Large intestine (tissue), 3 donors: ENCODE measurements at regions not wholly inside any gene's neighbourhood (a gene's known extent, or its start where the extent isn't known, plus 50 kb on each side); places are given as distances from the start of the nearest gene placed in this dataset.
"Not testable (repeated sequence)": the region's sequence is repeated elsewhere in the genome, so short reads cannot be mapped to it uniquely, and the experiment has no call there.

Experiments
- DNase-seq, 2 donors: peaks; one replicate each; pipeline versions ENCODE4 v3.0.0 to v3.0.0-alpha.2; 2013
- H3K27ac ChIP-seq: one replicate; pipeline ENCODE4 v1.5.1; 2013; ENCODE audit warnings: low read length
- H3K27me3 ChIP-seq: 2 replicates; pipeline ENCODE4 v1.6.1; 2013; ENCODE audit warnings: low read length; ENCODE audit not compliant: control insufficient read depth, insufficient read depth
- H3K36me3 ChIP-seq: 2 replicates; pipeline ENCODE4 v1.6.1; 2013; ENCODE audit warnings: low read length; ENCODE audit not compliant: control insufficient read depth, insufficient read depth
- H3K4me1 ChIP-seq: one replicate; pipeline ENCODE4 v1.6.1; 2013; ENCODE audit warnings: low read length; ENCODE audit not compliant: control insufficient read depth, insufficient read depth
- H3K4me3 ChIP-seq: one replicate; pipeline ENCODE4 v1.5.1; 2013; ENCODE audit warnings: low read length
- H3K9me3 ChIP-seq: one replicate; pipeline ENCODE4 v1.6.1; 2013; ENCODE audit warnings: mild to moderate bottlenecking, low read depth, low read length, moderate library complexity; ENCODE audit not compliant: control insufficient read depth
- WGBS: methylation state at CpG from one replicate; pipeline ENCODE4 v1.1.5; 2013; ENCODE audit warnings: low lambda C conversion rate; ENCODE audit not compliant: insufficient coverage; 5-methylcytosine and 5-hydroxymethylcytosine counted together

DNA sequence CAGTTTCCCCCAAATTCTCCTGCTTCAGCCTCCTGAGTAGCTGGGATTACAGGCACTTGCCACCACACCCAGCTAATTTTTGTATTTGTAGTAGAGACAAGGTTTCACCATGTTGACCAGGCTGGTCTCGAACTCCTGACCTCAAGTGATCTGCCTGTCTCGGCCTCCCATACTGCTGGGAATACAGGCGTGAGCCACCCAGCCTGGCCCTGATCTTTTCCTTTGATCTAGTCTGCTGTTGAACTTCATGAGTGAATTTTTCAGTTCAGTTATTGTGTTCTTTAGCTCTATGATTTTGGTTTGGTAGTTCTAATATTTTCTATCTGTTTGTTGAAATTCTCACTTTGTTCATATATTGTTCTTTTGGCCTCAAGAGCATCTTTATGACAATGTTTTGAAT is 83.4 kb upstream of the RAP2C start:
- H3K4me3 ChIP-seq, H3K27ac ChIP-seq, H3K27me3 ChIP-seq, DNase-seq, H3K4me1 ChIP-seq, H3K36me3 ChIP-seq, H3K9me3 ChIP-seq: not testable (repeated sequence)
- WGBS: no CpG with 5 or more reads among the region's 3 CpGs

DNA sequence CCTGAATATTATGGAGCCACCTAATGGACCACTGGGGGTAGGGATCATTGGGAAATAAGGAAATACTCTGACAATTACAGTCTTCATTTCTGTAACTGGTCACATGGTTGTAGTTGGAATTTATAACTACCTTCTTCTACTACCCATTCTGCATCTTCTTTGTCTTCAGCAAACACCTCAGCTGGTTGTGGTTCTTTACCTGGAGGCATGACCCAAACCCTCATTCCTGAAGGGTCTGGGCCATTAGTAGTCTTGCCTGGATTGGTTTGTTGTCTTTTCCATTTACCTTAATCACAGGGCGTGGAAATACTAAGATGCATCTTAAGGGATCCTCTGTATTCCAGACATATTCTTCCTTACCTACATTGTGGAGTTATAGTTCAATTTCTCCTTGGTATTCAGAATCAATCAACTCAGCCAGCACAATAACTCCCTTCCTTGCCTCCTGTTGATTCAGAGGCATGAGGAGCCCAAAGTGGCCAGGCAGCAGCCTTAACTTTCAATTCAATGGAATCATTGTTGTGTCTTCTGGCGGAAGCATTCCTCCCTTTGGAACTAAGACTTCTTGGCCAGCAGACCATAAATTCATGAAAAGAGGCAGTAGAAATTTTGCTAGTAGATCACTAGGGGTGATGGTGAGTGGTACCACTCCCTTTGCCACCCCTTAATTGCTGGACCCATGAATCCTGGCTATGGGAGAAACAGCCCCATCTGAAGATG is 75.7 kb upstream of the RAP2C start:
- H3K9me3 ChIP-seq: no peaks in the 10 kb centered on the region
- DNase-seq: no peak
- H3K27ac ChIP-seq: no peak overlapping the region

DNA sequence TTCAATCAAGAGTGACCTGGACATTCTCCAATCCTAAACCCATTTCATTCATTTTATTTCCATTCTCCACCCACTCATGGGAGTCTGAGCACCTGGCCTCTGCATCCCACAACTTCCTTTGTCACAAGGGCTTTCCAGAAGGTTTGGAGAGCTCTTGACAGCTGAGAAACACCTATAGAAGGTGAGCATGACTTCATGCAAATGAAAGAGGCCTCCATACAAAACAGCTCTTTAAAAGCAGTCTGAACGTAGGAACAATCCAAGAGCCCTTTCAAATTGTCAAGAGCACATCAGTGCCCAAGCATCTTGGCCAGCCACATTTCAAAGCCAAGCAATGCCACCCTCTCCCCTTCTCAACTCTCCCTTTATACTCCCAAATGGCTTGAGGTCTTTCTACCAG is 74.9 kb upstream of the RAP2C start:
- H3K27ac ChIP-seq: no peak overlapping the region
- H3K9me3 ChIP-seq: no peaks in the 10 kb centered on the region
- no peaks in the 10 kb centered on the region for H3K27me3 ChIP-seq
- no CpG with 5 or more reads among the region's 1 CpG for WGBS
- no peaks in the 10 kb centered on the region for H3K36me3 ChIP-seq
- no peak for DNase-seq
- no peaks in the 10 kb centered on the region for H3K4me1 ChIP-seq
- no peak overlapping the region for H3K4me3 ChIP-seq

More for the DNA sequence above, 75.7 kb upstream of the RAP2C start:
- Histone ChIP-seq H3K4me1 (no peaks in the 10 kb centered on the region), H3K4me3 (no peak overlapping the region), H3K27me3 (no peaks in the 10 kb centered on the region), H3K36me3 (no peaks in the 10 kb centered on the region)
- WGBS: no CpG with 5 or more reads among the region's 2 CpGs

DNA sequence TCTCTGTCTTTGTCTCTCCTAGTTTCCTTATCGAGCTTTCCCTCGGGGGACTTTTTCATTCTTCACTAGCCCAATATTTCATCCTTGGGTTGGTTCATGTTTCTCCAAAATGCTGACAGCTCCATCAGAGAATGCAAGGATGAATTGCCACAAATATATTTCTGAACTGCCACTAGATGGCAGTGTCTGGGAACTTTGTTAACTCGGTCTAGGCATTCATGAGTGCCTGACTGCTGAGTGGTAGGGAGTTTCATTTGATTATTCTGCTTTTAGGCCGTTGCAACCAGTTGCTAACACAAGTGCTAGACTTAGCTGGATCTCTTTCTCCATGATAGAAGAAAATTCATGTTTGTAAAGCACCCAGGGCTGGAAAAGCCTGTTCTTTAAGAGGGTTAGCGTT is 73.5 kb upstream of the RAP2C start:
- H3K36me3 ChIP-seq: no peaks in the 10 kb centered on the region
- H3K4me1 ChIP-seq: no peaks in the 10 kb centered on the region
- DNase-seq: peak; percentile 31 to 34
- no peaks in the 10 kb centered on the region for H3K27me3 ChIP-seq
- H3K4me3 ChIP-seq: no peak overlapping the region
- no peak overlapping the region for H3K27ac ChIP-seq
- no peaks in the 10 kb centered on the region for H3K9me3 ChIP-seq
- WGBS: no CpG with 5 or more reads among the region's 5 CpGs

DNA sequence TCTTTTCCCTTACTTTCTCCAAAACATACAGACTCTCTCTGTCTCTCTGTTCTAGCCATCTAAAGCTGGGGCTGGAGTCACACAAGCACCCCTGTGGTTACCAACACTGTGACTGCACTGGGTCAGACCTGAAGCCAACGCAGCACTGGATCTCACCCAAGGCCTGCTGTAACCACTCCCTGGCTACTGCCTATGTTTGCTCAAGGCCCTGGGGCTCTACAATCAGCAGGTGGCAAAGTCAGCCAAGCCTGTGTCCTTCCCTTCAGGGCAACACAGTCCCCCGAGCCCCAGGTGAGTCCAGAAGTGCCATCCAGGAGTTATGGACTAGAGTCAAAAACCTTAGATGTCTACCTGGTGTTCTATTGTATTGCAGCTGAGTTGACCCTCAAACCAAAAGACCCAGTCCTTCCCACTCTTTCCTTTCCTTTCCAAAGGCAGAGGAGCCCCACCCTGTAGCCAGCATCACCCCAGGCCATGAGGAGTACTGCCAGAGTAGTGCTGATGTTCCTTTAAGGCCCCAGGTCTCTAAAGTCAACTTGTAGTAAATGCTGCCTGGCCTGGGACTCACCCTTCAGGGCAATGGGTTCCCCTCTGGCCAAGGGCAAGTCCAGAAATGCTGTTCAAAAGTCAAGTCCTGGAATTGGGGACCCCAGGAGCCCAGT is 58.8 kb upstream of the RAP2C start:
- H3K9me3 ChIP-seq: no peaks in the 10 kb centered on the region
- DNase-seq: no peak
- no peaks in the 10 kb centered on the region for H3K4me1 ChIP-seq
- no CpG with 5 or more reads among the region's 2 CpGs for WGBS
- no peak overlapping the region for H3K4me3 ChIP-seq
- no peaks in the 10 kb centered on the region for H3K36me3 ChIP-seq
- H3K27me3 ChIP-seq: no peaks in the 10 kb centered on the region
- H3K27ac ChIP-seq: no peak overlapping the region

DNA sequence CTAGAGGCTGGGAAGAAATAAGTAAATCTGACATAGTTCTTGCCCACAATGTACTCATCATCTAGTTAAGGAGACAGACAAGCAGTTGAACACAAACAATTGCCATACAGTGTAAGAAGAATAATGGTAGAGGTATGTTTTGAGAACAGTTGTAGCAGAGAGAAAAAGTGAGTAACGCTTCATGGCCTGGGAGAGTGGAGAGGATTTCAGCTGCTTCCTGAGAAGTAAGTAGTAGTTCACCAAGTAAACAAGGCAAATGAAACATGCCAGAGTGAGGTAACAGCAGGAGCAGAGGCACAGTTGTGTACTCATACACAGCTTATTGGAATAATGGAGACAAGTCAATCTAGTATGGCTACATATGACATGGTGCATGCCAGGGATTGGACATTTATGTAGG is 53.6 kb upstream of the RAP2C start:
- WGBS: no CpG with 5 or more reads among the region's 1 CpG
- Histone ChIP-seq H3K9me3 (no peaks in the 10 kb centered on the region), H3K4me3 (no peak overlapping the region), H3K27me3 (no peaks in the 10 kb centered on the region), H3K27ac (no peak overlapping the region), H3K4me1 (no peaks in the 10 kb centered on the region), H3K36me3 (no peaks in the 10 kb centered on the region)
- DNase-seq: no peak

DNA sequence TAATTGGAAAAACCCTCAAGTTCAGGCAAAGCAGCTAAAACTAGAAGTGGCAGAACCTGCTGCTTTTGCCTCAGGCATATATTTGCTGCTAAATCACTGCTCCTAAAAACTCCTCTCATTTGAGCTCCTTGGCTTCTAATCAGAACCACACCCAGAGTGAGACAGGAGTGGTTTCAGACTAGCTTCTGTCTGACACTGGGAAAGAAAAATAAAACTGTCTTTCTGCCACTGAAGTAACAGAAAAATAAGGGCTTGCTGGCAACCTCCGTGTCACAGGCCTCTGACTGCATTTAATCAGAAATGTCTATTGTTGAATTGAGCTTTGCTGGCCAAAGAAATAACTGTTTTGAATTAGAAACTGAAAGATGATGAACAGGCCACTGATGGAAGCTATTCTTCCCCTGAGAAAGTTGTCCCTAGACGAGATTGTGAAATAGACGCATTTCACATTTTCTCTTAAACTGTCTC is 52.1 kb upstream of the RAP2C start:
- no CpG with 5 or more reads among the region's 3 CpGs for WGBS
- no peak overlapping the region for H3K27ac ChIP-seq
- no peaks in the 10 kb centered on the region for H3K36me3 ChIP-seq

DNA sequence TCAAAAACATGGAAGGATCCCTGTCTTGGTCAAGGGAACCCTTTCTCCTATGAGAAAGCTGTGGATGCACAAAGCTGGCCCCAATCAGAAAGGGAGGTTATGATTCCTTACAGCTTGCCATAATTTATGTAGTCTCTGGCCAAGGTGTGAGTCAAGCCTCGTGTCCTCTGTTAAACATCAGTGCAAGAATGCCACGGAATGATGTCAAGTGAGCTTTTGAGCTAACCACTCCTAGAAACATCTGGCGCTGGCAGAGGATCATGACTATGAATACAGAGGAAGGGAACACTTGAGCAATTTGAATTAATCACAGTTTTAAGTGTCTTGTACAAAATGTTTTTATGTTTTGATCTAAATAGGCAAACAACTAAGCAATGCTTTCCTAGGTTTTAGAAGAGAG is 51.5 kb upstream of the RAP2C start:
- WGBS: no CpG with 5 or more reads among the region's 3 CpGs
- Histone ChIP-seq H3K27me3 (no peaks in the 10 kb centered on the region), H3K4me1 (no peaks in the 10 kb centered on the region), H3K36me3 (no peaks in the 10 kb centered on the region), H3K9me3 (no peaks in the 10 kb centered on the region), H3K27ac (no peak overlapping the region), H3K4me3 (no peak overlapping the region)
- peak in 1 of 2 donors; percentile 7 for DNase-seq

More for the DNA sequence above, 52.1 kb upstream of the RAP2C start:
- Histone ChIP-seq H3K4me1 (no peaks in the 10 kb centered on the region), H3K27me3 (no peaks in the 10 kb centered on the region), H3K4me3 (no peak overlapping the region), H3K9me3 (no peaks in the 10 kb centered on the region)
- DNase-seq: no peak

DNA sequence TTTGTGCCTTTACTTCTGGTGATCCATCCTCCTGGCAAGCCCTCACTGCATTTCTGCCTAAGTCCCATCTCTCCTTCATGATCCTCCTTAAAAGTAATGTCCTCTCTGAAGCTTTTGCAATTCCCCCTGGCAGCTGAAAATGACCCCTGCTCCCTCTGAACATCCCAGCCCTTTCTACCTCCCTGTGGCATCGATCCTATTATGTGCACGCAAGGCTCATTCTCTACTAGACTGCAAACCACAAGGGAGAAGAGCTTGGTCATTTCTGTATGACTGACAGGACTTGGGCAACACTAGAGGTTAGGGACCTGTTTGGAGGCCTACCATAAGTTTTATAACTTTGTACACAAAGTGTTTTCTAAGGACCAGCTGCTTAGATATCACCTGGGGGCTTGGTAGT is 50.8 kb upstream of the RAP2C start:
- H3K27ac ChIP-seq: no peak overlapping the region
- H3K27me3 ChIP-seq: no peaks in the 10 kb centered on the region
- H3K4me1 ChIP-seq: no peaks in the 10 kb centered on the region
- H3K4me3 ChIP-seq: no peak overlapping the region
- no CpG with 5 or more reads among the region's 2 CpGs for WGBS
- DNase-seq: no peak
- H3K36me3 ChIP-seq: no peaks in the 10 kb centered on the region
- H3K9me3 ChIP-seq: no peaks in the 10 kb centered on the region
